ENCODE measurements at regions not wholly inside any gene's neighbourhood (a gene's known extent, or its start where the extent isn't known, plus 50 kb on each side); places are given as distances from the start of the nearest gene placed in this dataset.

- intact Hi-C loops (cut with DNase I), result no loop called here
- H3K4me3 ChIP-seq, result no peak overlapping the region
- no peak for TF ChIP-seq POLR2A (IDR thresholded peaks at IDR 0.05)
- TF ChIP-seq POLR2AphosphoS5 (IDR thresholded peaks at IDR 0.05), result no peak
- no peak for TF ChIP-seq CTCF (IDR thresholded peaks at IDR 0.05)
- 68% methylated on average over 2 of the region's 2 CpGs for WGBS
- no peaks in the 10 kb centered on the region for H3K27me3 ChIP-seq (replicated peaks; ENCODE audit: insufficient read depth)
- no peaks in the 10 kb centered on the region for H3K36me3 ChIP-seq
- no peak overlapping the region for H3K27ac ChIP-seq
- no peak for DNase-seq (ENCODE audit: low spot score)
- no peaks in the 10 kb centered on the region for H3K4me1 ChIP-seq (replicated peaks)
- H3K9me3 ChIP-seq, result no peaks in the 10 kb centered on the region
Measured at GRCh38 chr5:28388428-28388827, 1350.0 kb upstream of the CDH9 start.

GRCh38 chr5:28386712-28387111 is 1348.3 kb upstream of the CDH9 start:
- Histone ChIP-seq H3K4me1 (replicated peaks) (no peaks in the 10 kb centered on the region), H3K9me3 (no peaks in the 10 kb centered on the region), H3K27ac (no peak overlapping the region), H3K4me3 (no peak overlapping the region), H3K36me3 (no peaks in the 10 kb centered on the region), H3K27me3 (replicated peaks; ENCODE audit: insufficient read depth) (no peaks in the 10 kb centered on the region)
- intact Hi-C loops (cut with DNase I), result no loop called here
- DNase-seq (ENCODE audit: low spot score), result no peak
- TF ChIP-seq POLR2AphosphoS5 (IDR thresholded peaks at IDR 0.05), result no peak
- no peak for TF ChIP-seq CTCF (IDR thresholded peaks at IDR 0.05)
- TF ChIP-seq POLR2A (IDR thresholded peaks at IDR 0.05), result no peak
- WGBS, result 67% methylated on average over 2 of the region's 2 CpGs

- WGBS, result 99% methylated on average over 2 of the region's 2 CpGs
- no peak overlapping the region for H3K27ac ChIP-seq
- DNase-seq (ENCODE audit: low spot score), result no peak
- H3K4me1 ChIP-seq (replicated peaks), result no peaks in the 10 kb centered on the region
- H3K9me3 ChIP-seq, result no peaks in the 10 kb centered on the region
- no peaks in the 10 kb centered on the region for H3K36me3 ChIP-seq
- TF ChIP-seq POLR2A (IDR thresholded peaks at IDR 0.05), result no peak
- TF ChIP-seq CTCF (IDR thresholded peaks at IDR 0.05), result no peak
- TF ChIP-seq POLR2AphosphoS5 (IDR thresholded peaks at IDR 0.05), result no peak
- H3K27me3 ChIP-seq (replicated peaks; ENCODE audit: insufficient read depth), result no peaks in the 10 kb centered on the region
- intact Hi-C loops (cut with DNase I), result no loop called here
- no peak overlapping the region for H3K4me3 ChIP-seq
Measured at GRCh38 chr5:28380167-28380566, 1341.8 kb upstream of the CDH9 start.

- DNase-seq (ENCODE audit: low spot score), result no peak
- H3K4me3 ChIP-seq, result no peak overlapping the region
- no peak overlapping the region for H3K27ac ChIP-seq
- intact Hi-C loops (cut with DNase I), result no loop called here
- WGBS, result 49% methylated on average over 3 of the region's 3 CpGs
- H3K9me3 ChIP-seq, result no peaks in the 10 kb centered on the region
- no peaks in the 10 kb centered on the region for H3K27me3 ChIP-seq (replicated peaks; ENCODE audit: insufficient read depth)
- TF ChIP-seq POLR2A (IDR thresholded peaks at IDR 0.05) (no peak), CTCF (IDR thresholded peaks at IDR 0.05) (no peak), POLR2AphosphoS5 (IDR thresholded peaks at IDR 0.05) (no peak)
- H3K4me1 ChIP-seq (replicated peaks), result no peaks in the 10 kb centered on the region
- no peaks in the 10 kb centered on the region for H3K36me3 ChIP-seq
Measured at GRCh38 chr5:28374492-28374967, 1336.1 kb upstream of the CDH9 start.

- DNase-seq (ENCODE audit: low spot score), result no peak
- no peak overlapping the region for H3K27ac ChIP-seq
- H3K4me1 ChIP-seq (replicated peaks), result no peaks in the 10 kb centered on the region
- TF ChIP-seq CTCF (IDR thresholded peaks at IDR 0.05), result no peak
- TF ChIP-seq POLR2AphosphoS5 (IDR thresholded peaks at IDR 0.05), result no peak
- H3K36me3 ChIP-seq, result no peaks in the 10 kb centered on the region
- no peak overlapping the region for H3K4me3 ChIP-seq
- H3K27me3 ChIP-seq (replicated peaks; ENCODE audit: insufficient read depth), result no peaks in the 10 kb centered on the region
- intact Hi-C loops (cut with DNase I), result no loop called here
- no peaks in the 10 kb centered on the region for H3K9me3 ChIP-seq
- 81% methylated on average over 3 of the region's 3 CpGs for WGBS
Measured at GRCh38 chr5:28370896-28371295, 1332.5 kb upstream of the CDH9 start.

Measured in prostate gland (tissue), 2 donors.